HG03460 (cell line): ENCODE measurements at regions not wholly inside any gene's neighbourhood (a gene's known extent, or its start where the extent isn't known, plus 50 kb on each side); places are given as distances from the start of the nearest gene placed in this dataset.

Experiments
- ATAC-seq: cut with Tn5 transposase; IDR thresholded peaks from one replicate; pipeline ENCODE4 v1.9.1; 2021; ENCODE audit not compliant: unreplicated experiment

- ATAC-seq, result peak; percentile 52
Measured at GRCh38 chr4:165610679-165611437, 232.1 kb downstream of the CPE start.

GRCh38 chr4:165612936-165613335 is 234.1 kb downstream of the CPE start:
- ATAC-seq, result peak; percentile 95

GRCh38 chr4:165613581-165613980 is 234.8 kb downstream of the CPE start:
- no peak for ATAC-seq

- ATAC-seq, result no peak
Measured at GRCh38 chr4:165620913-165621312, 242.1 kb downstream of the CPE start.

GRCh38 chr4:165621983-165622382 is 243.2 kb downstream of the CPE start:
- ATAC-seq, result no peak

- ATAC-seq, result no peak
Measured at GRCh38 chr4:165625281-165625680, 246.5 kb downstream of the CPE start.

- ATAC-seq, result no peak
Measured at GRCh38 chr4:165626316-165626715, 246.7 kb upstream of the TLL1 start.

GRCh38 chr4:165627128-165627527 is 245.9 kb upstream of the TLL1 start:
- ATAC-seq, result no peak

- ATAC-seq, result no peak
Measured at GRCh38 chr4:165627548-165627947, 245.5 kb upstream of the TLL1 start.

GRCh38 chr4:165628572-165628971 is 244.5 kb upstream of the TLL1 start:
- ATAC-seq, result no peak

- ATAC-seq, result no peak
Measured at GRCh38 chr4:165630671-165631070, 242.4 kb upstream of the TLL1 start.

GRCh38 chr4:165631208-165631894 is 241.7 kb upstream of the TLL1 start:
- ATAC-seq, result no peak

GRCh38 chr4:165631912-165632311 is 241.1 kb upstream of the TLL1 start:
- no peak for ATAC-seq

- no peak for ATAC-seq
Measured at GRCh38 chr4:165634766-165635165, 238.3 kb upstream of the TLL1 start.

- no peak for ATAC-seq
Measured at GRCh38 chr4:165635381-165635780, 237.7 kb upstream of the TLL1 start.

GRCh38 chr4:165635951-165636350 is 237.1 kb upstream of the TLL1 start:
- ATAC-seq, result no peak

- ATAC-seq, result no peak
Measured at GRCh38 chr4:165651901-165652300, 221.1 kb upstream of the TLL1 start.

GRCh38 chr4:165654556-165654955 is 218.5 kb upstream of the TLL1 start:
- no peak for ATAC-seq

GRCh38 chr4:165656399-165656798 is 216.6 kb upstream of the TLL1 start:
- no peak for ATAC-seq

- no peak for ATAC-seq
Measured at GRCh38 chr4:165656829-165657490, 216.1 kb upstream of the TLL1 start.

GRCh38 chr4:165662341-165662740 is 210.7 kb upstream of the TLL1 start:
- no peak for ATAC-seq

GRCh38 chr4:165663411-165663810 is 209.6 kb upstream of the TLL1 start:
- ATAC-seq, result no peak
